ENCODE measurements at regions not wholly inside any gene's neighbourhood (a gene's known extent, or its start where the extent isn't known, plus 50 kb on each side); places are given as distances from the start of the nearest gene placed in this dataset.

- Mint-ChIP-seq H3K9me3 (no peaks in the 10 kb centered on the region), H3K36me3 (ENCODE audit: low read depth) (no peaks in the 10 kb centered on the region), H3K27ac (no peak overlapping the region), H3K4me3 (no peak overlapping the region), H3K4me1 (ENCODE audit: low read depth) (no peaks in the 10 kb centered on the region), H3K27me3 (ENCODE audit: insufficient read depth) (no peaks in the 10 kb centered on the region)
- no peak for DNase-seq
- TF ChIP-seq CTCF (IDR thresholded peaks at IDR 0.05): no peak
These were observed 267.5 kb upstream of the ITGA1 start for GRCh38 chr5:52520171-52520570.

DNA sequence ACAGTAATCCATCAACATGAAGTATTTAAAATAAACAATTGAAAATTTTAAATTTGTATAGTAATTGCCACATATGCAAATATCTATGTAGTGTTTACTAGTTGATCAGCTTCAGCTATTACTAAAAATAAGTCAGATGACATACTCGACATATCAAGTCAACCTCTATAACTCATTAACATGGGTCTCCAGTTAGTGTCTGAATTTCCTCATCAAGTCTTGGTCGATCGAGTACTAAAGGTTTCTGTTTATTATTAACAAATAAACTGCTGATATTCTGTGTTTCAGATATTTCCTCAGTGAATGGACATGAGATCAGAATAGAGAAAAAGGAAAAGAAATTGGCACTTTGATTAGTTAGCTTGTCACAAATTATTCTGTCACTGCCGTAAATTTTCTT lies 266.5 kb upstream of the ITGA1 start:
- Mint-ChIP-seq H3K27me3 (ENCODE audit: insufficient read depth) (no peaks in the 10 kb centered on the region), H3K9me3 (no peaks in the 10 kb centered on the region), H3K4me3 (no peak overlapping the region), H3K4me1 (ENCODE audit: low read depth) (no peaks in the 10 kb centered on the region), H3K36me3 (ENCODE audit: low read depth) (no peaks in the 10 kb centered on the region), H3K27ac (no peak overlapping the region)
- no peak for TF ChIP-seq CTCF (IDR thresholded peaks at IDR 0.05)
- no peak for DNase-seq

DNA sequence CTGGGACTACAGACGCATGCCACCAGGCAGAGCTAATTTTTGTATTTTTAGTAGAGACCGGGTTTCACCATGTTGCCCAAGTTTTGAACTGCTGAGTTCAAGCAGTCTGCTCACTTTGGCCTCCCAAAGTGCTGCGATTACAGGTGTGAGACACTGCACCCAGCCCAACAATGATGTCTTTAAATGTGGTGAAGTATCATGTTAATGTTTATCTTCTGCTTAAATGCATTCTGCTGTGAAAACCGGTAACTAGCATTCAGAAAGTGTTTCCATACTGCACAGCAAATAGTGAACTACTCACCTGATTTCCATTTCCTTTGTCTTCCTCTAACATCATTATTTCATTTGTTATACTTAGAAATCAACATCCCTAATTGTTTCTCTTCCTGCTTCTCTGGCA lies 264.0 kb upstream of the ITGA1 start:
- Mint-ChIP-seq H3K36me3 (ENCODE audit: low read depth) (no peaks in the 10 kb centered on the region), H3K4me3 (no peak overlapping the region), H3K27ac (no peak overlapping the region), H3K27me3 (ENCODE audit: insufficient read depth) (no peaks in the 10 kb centered on the region), H3K4me1 (ENCODE audit: low read depth) (no peaks in the 10 kb centered on the region), H3K9me3 (no peaks in the 10 kb centered on the region)
- no peak for DNase-seq
- no peak for TF ChIP-seq CTCF (IDR thresholded peaks at IDR 0.05)

- no peak for TF ChIP-seq CTCF (IDR thresholded peaks at IDR 0.05)
- no peak overlapping the region for H3K4me3 Mint-ChIP-seq
These were observed 256.6 kb upstream of the ITGA1 start for GRCh38 chr5:52531105-52531504.

GRCh38 chr5:52543594-52543993 lies 244.1 kb upstream of the ITGA1 start:
- no peak overlapping the region for H3K27ac Mint-ChIP-seq
- H3K27me3 Mint-ChIP-seq (ENCODE audit: insufficient read depth): peaks cover 3% of the 10 kb centered on the region; the same call in 1 of the 2 replicates
- no peaks in the 10 kb centered on the region for H3K9me3 Mint-ChIP-seq
- H3K4me3 Mint-ChIP-seq: no peak overlapping the region
- DNase-seq: no peak
- no peaks in the 10 kb centered on the region for H3K36me3 Mint-ChIP-seq (ENCODE audit: low read depth)
- TF ChIP-seq CTCF (IDR thresholded peaks at IDR 0.05): no peak
- H3K4me1 Mint-ChIP-seq (ENCODE audit: low read depth): no peaks in the 10 kb centered on the region

More at GRCh38 chr5:52531105-52531504, 256.6 kb upstream of the ITGA1 start:
- no peak for DNase-seq
- H3K9me3 Mint-ChIP-seq: peaks cover 20% of the 10 kb centered on the region
- no peaks in the 10 kb centered on the region for H3K4me1 Mint-ChIP-seq (ENCODE audit: low read depth)
- H3K27ac Mint-ChIP-seq: no peak overlapping the region
- no peaks in the 10 kb centered on the region for H3K36me3 Mint-ChIP-seq (ENCODE audit: low read depth)
- H3K27me3 Mint-ChIP-seq (ENCODE audit: insufficient read depth): peaks cover 3% of the 10 kb centered on the region; the same call in 1 of the 2 replicates

- H3K36me3 Mint-ChIP-seq (ENCODE audit: low read depth): no peaks in the 10 kb centered on the region
- no peak for DNase-seq
- no peak overlapping the region for H3K27ac Mint-ChIP-seq
- TF ChIP-seq CTCF (IDR thresholded peaks at IDR 0.05): no peak
- H3K27me3 Mint-ChIP-seq (ENCODE audit: insufficient read depth): peaks cover 3% of the 10 kb centered on the region; the same call in 1 of the 2 replicates
- H3K4me1 Mint-ChIP-seq (ENCODE audit: low read depth): no peaks in the 10 kb centered on the region
- no peaks in the 10 kb centered on the region for H3K9me3 Mint-ChIP-seq
- no peak overlapping the region for H3K4me3 Mint-ChIP-seq
These were observed 243.0 kb upstream of the ITGA1 start for GRCh38 chr5:52544738-52545137.
